DOHH2 (cell line): ENCODE measurements at regions not wholly inside any gene's neighbourhood (a gene's known extent, or its start where the extent isn't known, plus 50 kb on each side); places are given as distances from the start of the nearest gene placed in this dataset.

Experiments used
- H3F3A ChIP-seq: fragments of 200-600 bp; sonication (generic), shearing (Covaris generic); 2 replicates; pipeline ENCODE4 v1.6.0; 2016; ENCODE audit warnings: antibody characterized with exemption, mild to moderate bottlenecking; ENCODE audit not compliant: control insufficient read depth, insufficient read depth
- H3K27ac ChIP-seq: fragments of 200-600 bp; sonication (generic); 2 replicates; pipeline ENCODE4 v1.5.1; 2014; ENCODE audit warnings: low read depth, mild to moderate bottlenecking, low read length, moderate library complexity
- H3K27me3 ChIP-seq: fragments of 200-600 bp; sonication (generic); 2 replicates; pipeline ENCODE4 v1.6.1; 2014; ENCODE audit warnings: mild to moderate bottlenecking, low read length, mixed read lengths; ENCODE audit not compliant: control insufficient read depth
- H3K36me3 ChIP-seq: fragments of 200-600 bp; sonication (generic); 2 replicates; pipeline ENCODE4 v1.6.1; 2014; ENCODE audit warnings: mild to moderate bottlenecking, low read length, moderate library complexity, mixed read lengths; ENCODE audit not compliant: control insufficient read depth
- H3K4me1 ChIP-seq: fragments of 200-600 bp; sonication (generic); 2 replicates; pipeline ENCODE4 v1.6.1; 2014; ENCODE audit warnings: mild to moderate bottlenecking, low read length, mixed read lengths; ENCODE audit not compliant: control insufficient read depth
- H3K4me2 ChIP-seq: fragments of 200-600 bp; sonication (generic); 2 replicates; pipeline ENCODE4 v1.6.0; 2014; ENCODE audit warnings: mild to moderate bottlenecking, low read length, moderate library complexity
- H3K4me3 ChIP-seq: fragments of 200-600 bp; sonication (generic); 2 replicates; pipeline ENCODE4 v1.5.1; 2014; ENCODE audit warnings: mild to moderate bottlenecking, low read length, mixed read lengths
- H3K79me2 ChIP-seq: fragments of 200-600 bp; sonication (generic); 2 replicates; pipeline ENCODE4 v1.6.1; 2014; ENCODE audit warnings: mild to moderate bottlenecking, low read length, mixed read lengths; ENCODE audit not compliant: control insufficient read depth
- H3K9me2 ChIP-seq: fragments of 200-600 bp; sonication (generic); replicated peaks from 2 replicates; pipeline ENCODE4 v1.6.1; 2014; ENCODE audit warnings: mild to moderate bottlenecking, low read length, mixed read lengths; ENCODE audit not compliant: control insufficient read depth
- H3K9me3 ChIP-seq: fragments of 200-600 bp; sonication (generic); 2 replicates; pipeline ENCODE4 v1.6.1; 2014; ENCODE audit warnings: antibody characterized with exemption, low read length, mixed read lengths; ENCODE audit not compliant: control insufficient read depth, insufficient read depth
- H4K20me1 ChIP-seq: fragments of 200-600 bp; sonication (generic); 2 replicates; pipeline ENCODE4 v1.6.0; 2014; ENCODE audit warnings: low read depth, mild to moderate bottlenecking, antibody characterized with exemption, low read length, moderate library complexity; ENCODE audit not compliant: control insufficient read depth, insufficient read depth
- EZH2phosphoT487 ChIP-seq: fragments of 200-600 bp; sonication (generic); IDR thresholded peaks from 2 replicates; pipeline ENCODE4 v1.6.1; 2017; ENCODE audit warnings: borderline replicate concordance, mild to moderate bottlenecking, antibody characterized with exemption, low read length, moderate library complexity, mixed read lengths
- TF ChIP-seq, protein P1 (sequence below): fragments of 200-600 bp; sonication (generic); IDR thresholded peaks from one replicate; pipeline ENCODE4 v1.5.1; 2014; ENCODE audit warnings: antibody characterized with exemption, mild to moderate bottlenecking, low read depth, low read length; ENCODE audit not compliant: poor library complexity, severe bottlenecking

DNA sequence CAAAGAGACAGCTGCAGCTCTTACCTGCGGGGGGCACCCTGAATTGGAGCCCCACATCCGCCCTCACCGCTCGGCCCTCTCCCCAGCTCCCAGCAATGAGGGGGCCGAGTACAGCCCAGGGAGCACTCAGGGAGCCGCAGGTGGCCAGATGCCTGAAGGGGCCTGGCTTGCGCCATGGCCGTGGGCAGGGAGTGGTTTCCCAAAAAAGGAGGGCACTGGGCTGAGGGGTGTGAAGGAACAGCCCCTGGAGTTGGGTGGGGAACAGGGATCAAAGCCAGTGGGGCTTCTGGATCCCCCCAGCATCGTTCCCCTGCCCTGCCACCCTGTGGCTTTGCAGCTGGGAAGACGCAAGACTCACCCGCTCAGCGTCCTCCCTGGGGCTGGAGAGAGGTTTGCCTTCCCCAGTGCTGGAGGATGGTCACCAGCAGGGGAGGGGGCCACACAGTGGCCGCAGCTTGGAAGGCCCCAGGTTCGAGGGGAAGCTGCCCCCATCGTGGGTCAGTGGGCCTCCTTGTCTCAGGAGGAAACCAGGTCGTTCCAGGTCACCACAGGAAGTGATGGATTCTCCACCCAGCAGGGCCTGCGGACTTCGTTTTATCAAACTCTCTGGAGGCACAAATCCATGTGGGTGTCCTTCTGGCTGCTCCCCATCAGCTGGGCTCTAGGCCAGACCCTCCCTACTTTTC lies 68.2 kb upstream of the HPCAL1 start:
- Histone ChIP-seq H3K36me3 (no peaks in the 10 kb centered on the region), H3K27ac (no peak overlapping the region), H3F3A (no peaks in the 10 kb centered on the region), H4K20me1 (no peaks in the 10 kb centered on the region), H3K4me3 (no peak overlapping the region), H3K27me3 (no peaks in the 10 kb centered on the region), H3K79me2 (no peaks in the 10 kb centered on the region), H3K9me2 (no peaks in the 10 kb centered on the region), H3K4me1 (no peaks in the 10 kb centered on the region), H3K9me3 (no peaks in the 10 kb centered on the region), H3K4me2 (no peak overlapping the region)
- no peak for TF ChIP-seq EZH2phosphoT487
- TF ChIP-seq, protein P1, sequence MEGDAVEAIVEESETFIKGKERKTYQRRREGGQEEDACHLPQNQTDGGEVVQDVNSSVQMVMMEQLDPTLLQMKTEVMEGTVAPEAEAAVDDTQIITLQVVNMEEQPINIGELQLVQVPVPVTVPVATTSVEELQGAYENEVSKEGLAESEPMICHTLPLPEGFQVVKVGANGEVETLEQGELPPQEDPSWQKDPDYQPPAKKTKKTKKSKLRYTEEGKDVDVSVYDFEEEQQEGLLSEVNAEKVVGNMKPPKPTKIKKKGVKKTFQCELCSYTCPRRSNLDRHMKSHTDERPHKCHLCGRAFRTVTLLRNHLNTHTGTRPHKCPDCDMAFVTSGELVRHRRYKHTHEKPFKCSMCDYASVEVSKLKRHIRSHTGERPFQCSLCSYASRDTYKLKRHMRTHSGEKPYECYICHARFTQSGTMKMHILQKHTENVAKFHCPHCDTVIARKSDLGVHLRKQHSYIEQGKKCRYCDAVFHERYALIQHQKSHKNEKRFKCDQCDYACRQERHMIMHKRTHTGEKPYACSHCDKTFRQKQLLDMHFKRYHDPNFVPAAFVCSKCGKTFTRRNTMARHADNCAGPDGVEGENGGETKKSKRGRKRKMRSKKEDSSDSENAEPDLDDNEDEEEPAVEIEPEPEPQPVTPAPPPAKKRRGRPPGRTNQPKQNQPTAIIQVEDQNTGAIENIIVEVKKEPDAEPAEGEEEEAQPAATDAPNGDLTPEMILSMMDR = no peak

GRCh38 chr2:10235099-10235908 lies 67.4 kb upstream of the HPCAL1 start:
- no peak for TF ChIP-seq EZH2phosphoT487
- TF ChIP-seq, protein P1 = no peak
- Histone ChIP-seq H3F3A (no peaks in the 10 kb centered on the region), H3K9me3 (no peaks in the 10 kb centered on the region), H3K4me1 (no peaks in the 10 kb centered on the region), H3K79me2 (no peaks in the 10 kb centered on the region), H3K27ac (no peak overlapping the region), H3K36me3 (no peaks in the 10 kb centered on the region), H4K20me1 (no peaks in the 10 kb centered on the region), H3K9me2 (no peaks in the 10 kb centered on the region), H3K4me2 (no peak overlapping the region), H3K4me3 (no peak overlapping the region), H3K27me3 (no peaks in the 10 kb centered on the region)

DNA sequence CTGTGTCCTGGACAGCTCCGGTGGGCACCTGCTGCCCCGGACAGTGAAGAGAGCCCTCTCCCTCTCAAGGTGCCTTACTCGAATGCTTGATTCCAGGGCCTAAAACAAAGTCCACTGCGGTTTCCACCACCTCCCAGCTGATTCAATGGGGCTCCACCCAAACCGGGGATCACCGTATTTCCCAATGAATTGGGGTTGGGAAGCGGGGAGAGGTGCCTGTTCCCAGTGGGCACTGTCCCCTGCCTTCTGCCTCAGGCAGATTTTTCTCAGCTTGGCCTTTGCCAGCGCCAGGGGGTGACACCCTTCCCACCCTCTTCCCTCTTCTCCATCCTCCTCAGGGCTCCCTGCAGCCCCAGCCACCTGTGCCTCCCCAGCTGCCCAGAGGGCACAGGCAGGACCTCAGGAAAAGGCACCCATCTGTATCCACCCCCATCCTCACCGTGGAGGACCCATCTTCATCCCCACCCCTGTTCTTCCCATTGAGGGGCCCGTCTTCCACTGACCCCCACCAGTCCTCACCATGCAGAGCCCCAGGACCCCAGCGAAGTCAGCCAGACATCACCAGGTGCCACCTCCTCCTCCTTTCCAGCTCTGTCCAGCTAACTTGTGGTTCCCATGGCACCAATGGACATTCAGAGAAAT lies 66.7 kb upstream of the HPCAL1 start:
- no peak for TF ChIP-seq EZH2phosphoT487
- TF ChIP-seq, protein P1 = no peak
- Histone ChIP-seq H3K27me3 (no peaks in the 10 kb centered on the region), H3K4me2 (no peak overlapping the region), H3F3A (no peaks in the 10 kb centered on the region), H3K27ac (no peak overlapping the region), H4K20me1 (no peaks in the 10 kb centered on the region), H3K9me2 (no peaks in the 10 kb centered on the region), H3K9me3 (no peaks in the 10 kb centered on the region), H3K36me3 (no peaks in the 10 kb centered on the region), H3K79me2 (no peaks in the 10 kb centered on the region), H3K4me3 (no peak overlapping the region), H3K4me1 (no peaks in the 10 kb centered on the region)
